SK-N-MC (cell line): ENCODE measurements at regions not wholly inside any gene's neighbourhood (a gene's known extent, or its start where the extent isn't known, plus 50 kb on each side); places are given as distances from the start of the nearest gene placed in this dataset.

ENCODE experiments used
- EZH2 ChIP-seq: fragments of 200-600 bp; sonication (generic); IDR thresholded peaks from one replicate; pipeline ENCODE4 v1.6.1; 2017; ENCODE audit warnings: antibody characterized with exemption
- FOXP2 ChIP-seq: optimal IDR thresholded peaks from 2 replicates; pipeline ENCODE3; 2011; ENCODE audit warnings: mild to moderate bottlenecking, moderate library complexity; ENCODE audit not compliant: insufficient read depth; ENCODE audit errors: extremely low read length, control extremely low read depth
- POLR2AphosphoS5 ChIP-seq: IDR thresholded peaks from 2 replicates; pipeline ENCODE4 v1.6.1; 2012; ENCODE audit warnings: mild to moderate bottlenecking, low read depth, low read length, borderline replicate concordance

GRCh38 chr12:72777806-72778205 is 505.6 kb downstream of the TRHDE start:
- TF ChIP-seq EZH2: no peak
- TF ChIP-seq POLR2AphosphoS5: no peak
- TF ChIP-seq FOXP2: no peak
